GM23338 (cell line): ENCODE measurements at regions not wholly inside any gene's neighbourhood (a gene's known extent, or its start where the extent isn't known, plus 50 kb on each side); places are given as distances from the start of the nearest gene placed in this dataset.

Experiments
- ATAC-seq: fragments of 200-7000 bp; cut with Tn5 transposase; 3 replicates; pipeline ENCODE4 v1.9.1; 2020
- DNase-seq: peaks from one replicate; pipeline ENCODE4 v3.0.0-alpha.2; 2015; ENCODE audit warnings: low spot score
- H2AFZ ChIP-seq: fragments of 200-600 bp; sonication (generic); 2 replicates; pipeline ENCODE4 v1.8.0; 2016; ENCODE audit warnings: antibody characterized with exemption, mild to moderate bottlenecking, moderate library complexity
- H3F3A ChIP-seq: fragments of 200-600 bp; sonication (generic); replicated peaks from 2 replicates; pipeline ENCODE4 v1.8.0; 2017; ENCODE audit warnings: antibody characterized with exemption, mixed run types, low read depth
- H3K27ac ChIP-seq: fragments of 200-600 bp; sonication (generic); 2 replicates; pipeline ENCODE4 v1.6.1; 2016; ENCODE audit warnings: low read depth
- H3K27me3 ChIP-seq: fragments of 200-600 bp; sonication (generic); 2 replicates; pipeline ENCODE4 v1.8.0; 2016; ENCODE audit warnings: mild to moderate bottlenecking, mixed run types, moderate library complexity; ENCODE audit not compliant: insufficient read depth
- H3K36me3 ChIP-seq: fragments of 200-600 bp; sonication (generic); 2 replicates; pipeline ENCODE4 v1.8.0; 2016; ENCODE audit warnings: mild to moderate bottlenecking; ENCODE audit not compliant: insufficient read depth
- H3K4me1 ChIP-seq: fragments of 200-600 bp; sonication (generic); 2 replicates; pipeline ENCODE4 v1.8.0; 2016; ENCODE audit warnings: mild to moderate bottlenecking, moderate library complexity; ENCODE audit not compliant: insufficient read depth
- H3K4me2 ChIP-seq: fragments of 200-600 bp; sonication (generic); 2 replicates; pipeline ENCODE4 v1.7.1; 2017; ENCODE audit warnings: mixed run types
- H3K4me3 ChIP-seq: fragments of 200-600 bp; sonication (generic); 2 replicates; pipeline ENCODE4 v1.6.1; 2016; ENCODE audit warnings: mixed run types
- H3K79me2 ChIP-seq: fragments of 200-600 bp; sonication (generic); replicated peaks from 2 replicates; pipeline ENCODE4 v1.8.0; 2017; ENCODE audit warnings: mild to moderate bottlenecking; ENCODE audit not compliant: insufficient read depth
- H3K9me2 ChIP-seq: fragments of 200-600 bp; sonication (generic); 2 replicates; pipeline ENCODE4 v1.8.0; 2017; ENCODE audit not compliant: insufficient read depth
- H4K20me1 ChIP-seq: fragments of 200-600 bp; sonication (generic); replicated peaks from 2 replicates; pipeline ENCODE4 v1.8.0; 2017; ENCODE audit warnings: mild to moderate bottlenecking; ENCODE audit not compliant: insufficient read depth
- H3K27ac Mint-ChIP-seq: 2 replicates; pipeline ENCODE4 v1.8.0; 2020; ENCODE audit warnings: inconsistent platforms, mild to moderate bottlenecking, moderate library complexity, mixed read lengths
- H3K27me3 Mint-ChIP-seq: 3 replicates; pipeline ENCODE4 v1.8.0; 2022; ENCODE audit warnings: low read depth, mild to moderate bottlenecking, moderate library complexity, mixed read lengths, inconsistent platforms; ENCODE audit not compliant: insufficient read depth, poor library complexity
- H3K36me3 Mint-ChIP-seq: 3 replicates; pipeline ENCODE4 v1.8.0; 2021; ENCODE audit warnings: low read depth, mild to moderate bottlenecking, inconsistent platforms, moderate library complexity, mixed read lengths
- H3K4me1 Mint-ChIP-seq: 3 replicates; pipeline ENCODE4 v1.8.0; 2020; ENCODE audit warnings: mild to moderate bottlenecking, inconsistent platforms, mixed read lengths
- H3K4me3 Mint-ChIP-seq: 3 replicates; pipeline ENCODE4 v1.8.0; 2021; ENCODE audit warnings: moderate library complexity, mild to moderate bottlenecking, inconsistent platforms, mixed read lengths
- H3K9me3 Mint-ChIP-seq: 3 replicates; pipeline ENCODE4 v1.8.0; 2020; ENCODE audit warnings: moderate library complexity, mild to moderate bottlenecking, inconsistent platforms, mixed read lengths
- CREB1 ChIP-seq: fragments of 250-450 bp; sonication (Bioruptor Pico); IDR thresholded peaks from 2 replicates; pipeline ENCODE4 v1.5.0; 2020; ENCODE audit warnings: low read depth, mild to moderate bottlenecking, moderate library complexity
- CTCF ChIP-seq, 2 experiments: fragments of 200-600 bp in 1 of 2; sonication (generic) in 1 of 2; conservative IDR thresholded peaks; 2 replicates each; pipeline versions ENCODE4 v1.5.1 to v1.6.1; 2016 to 2017; ENCODE audit warnings: antibody characterized with exemption in 2 of 2, low read depth in 2 of 2, mild to moderate bottlenecking in 2 of 2, moderate library complexity in 1 of 2
- ETS1 ChIP-seq: IDR thresholded peaks from 2 replicates; pipeline ENCODE4 v1.6.1; 2016; ENCODE audit warnings: antibody characterized with exemption
- EZH2 ChIP-seq: fragments of 200-600 bp; sonication (generic); IDR thresholded peaks from one replicate; pipeline ENCODE4 v1.8.0; 2017; ENCODE audit warnings: antibody characterized with exemption, mild to moderate bottlenecking, low read depth; ENCODE audit not compliant: unreplicated experiment
- JUNB ChIP-seq: IDR thresholded peaks from one replicate; pipeline ENCODE4 v1.6.1; 2016; ENCODE audit warnings: antibody characterized with exemption; ENCODE audit not compliant: unreplicated experiment
- NANOG ChIP-seq: IDR thresholded peaks from 2 replicates; pipeline ENCODE4 v1.6.1; 2016; ENCODE audit warnings: antibody characterized with exemption, borderline replicate concordance
- POLR2AphosphoS5 ChIP-seq: IDR thresholded peaks from 2 replicates; pipeline ENCODE4 v1.6.1; 2016; ENCODE audit warnings: antibody characterized with exemption, low read depth
- REST ChIP-seq: IDR thresholded peaks from one replicate; pipeline ENCODE4 v1.6.1; 2018; ENCODE audit warnings: antibody characterized with exemption; ENCODE audit not compliant: unreplicated experiment
- STAT1 ChIP-seq: IDR thresholded peaks from one replicate; pipeline ENCODE4 v1.6.1; 2016; ENCODE audit warnings: antibody characterized with exemption; ENCODE audit not compliant: unreplicated experiment
- ZNF331 ChIP-seq: fragments of 250-450 bp; sonication (Bioruptor Pico); IDR thresholded peaks from 2 replicates; pipeline ENCODE4 v1.5.0; 2020; ENCODE audit warnings: low read depth, mild to moderate bottlenecking, moderate library complexity

GRCh38 chr5:98401656-98402055 is 371.8 kb upstream of the RGMB start (continued):
- TF ChIP-seq REST = no peak
- TF ChIP-seq POLR2AphosphoS5 = no peak
- no peak for TF ChIP-seq CTCF (conservative IDR thresholded peaks at IDR 0.05; ENCODE audit: low read depth in 2 of 2)
- TF ChIP-seq CREB1 (CRISPR knock-in tag) = no peak

- no peaks in the 10 kb centered on the region for H3K4me1 ChIP-seq
- no peak overlapping the region for H2AFZ ChIP-seq
- no peaks in the 10 kb centered on the region for H3K27me3 ChIP-seq
- H3K9me2 ChIP-seq = 0 out of 2 replicates have a peak, but pooled peaks cover 4% of the 10 kb centered on the region
- no peaks in the 10 kb centered on the region for H3K79me2 ChIP-seq
- Mint-ChIP-seq H3K36me3 (no peaks in the 10 kb centered on the region), H3K27me3 (no peaks in the 10 kb centered on the region), H3K27ac (no peak overlapping the region), H3K4me3 (no peak overlapping the region), H3K4me1 (no peaks in the 10 kb centered on the region), H3K9me3 (no peaks in the 10 kb centered on the region)
- H4K20me1 ChIP-seq = no peaks in the 10 kb centered on the region
- H3K4me2 ChIP-seq = no peak overlapping the region
- no peak for ATAC-seq
- no peaks in the 10 kb centered on the region for H3K36me3 ChIP-seq
- no peak for DNase-seq
- H3K27ac ChIP-seq = no peak overlapping the region
- no peak overlapping the region for H3K4me3 ChIP-seq
- H3F3A ChIP-seq = no peaks in the 10 kb centered on the region
- TF ChIP-seq ETS1 (no peak), STAT1 (no peak), ZNF331 (CRISPR knock-in tag) (no peak), NANOG (no peak), POLR2AphosphoS5 (no peak), EZH2 (no peak), REST (no peak), JUNB (no peak)
Measured at GRCh38 chr5:98402130-98402529, 371.3 kb upstream of the RGMB start.
